Dendritic cell treated with granulocyte-macrophage colony-stimulating factor and Interleukin-4, amounts not matched to agents 40 ng/mL and 50 ng/mL, for 4 days (primary cell): ENCODE measurements at regions not wholly inside any gene's neighbourhood (a gene's known extent, or its start where the extent isn't known, plus 50 kb on each side); places are given as distances from the start of the nearest gene placed in this dataset.
A peak's percentile ranks its signal among the peaks of the same experiment; 100 is the strongest.

Source experiments
- H3K27ac Mint-ChIP-seq: one replicate; pipeline ENCODE4 v1.8.0; 2022; ENCODE audit warnings: mild to moderate bottlenecking, mixed read lengths
- H3K27me3 Mint-ChIP-seq: one replicate; pipeline ENCODE4 v1.8.0; 2022; ENCODE audit warnings: mild to moderate bottlenecking, mixed read lengths
- H3K36me3 Mint-ChIP-seq: one replicate; pipeline ENCODE4 v1.8.0; 2022; ENCODE audit warnings: low read depth, mixed read lengths
- H3K4me1 Mint-ChIP-seq: one replicate; pipeline ENCODE4 v1.8.0; 2022; ENCODE audit warnings: low read depth, mixed read lengths
- H3K4me3 Mint-ChIP-seq: one replicate; pipeline ENCODE4 v1.8.0; 2022; ENCODE audit warnings: mild to moderate bottlenecking, moderate library complexity, mixed read lengths
- H3K9me3 Mint-ChIP-seq: one replicate; pipeline ENCODE4 v1.8.0; 2022; ENCODE audit warnings: mixed read lengths
- intact Hi-C: fragments of 100-400 bp; cut with micrococcal nuclease; formaldehyde crosslinking; loops from one replicate; pipeline ENCODE4 v1.15.0; 2022

- H3K27ac Mint-ChIP-seq: no peak overlapping the region
- H3K36me3 Mint-ChIP-seq: no peaks in the 10 kb centered on the region
- H3K4me1 Mint-ChIP-seq: peaks cover 25% of the 10 kb centered on the region
- H3K27me3 Mint-ChIP-seq: no peaks in the 10 kb centered on the region
- H3K4me3 Mint-ChIP-seq: no peak overlapping the region
- intact Hi-C loops: no loop called here
- peaks cover 8% of the 10 kb centered on the region for H3K9me3 Mint-ChIP-seq
Measured at GRCh38 chr13:89970353-89970709, 1377.2 kb upstream of the MIR17HG start.

GRCh38 chr13:89977203-89977602, 1370.3 kb upstream of the MIR17HG start:
- intact Hi-C loops: no loop called here
- H3K9me3 Mint-ChIP-seq: no peaks in the 10 kb centered on the region
- no peak overlapping the region for H3K27ac Mint-ChIP-seq
- no peaks in the 10 kb centered on the region for H3K4me1 Mint-ChIP-seq
- no peaks in the 10 kb centered on the region for H3K27me3 Mint-ChIP-seq
- no peaks in the 10 kb centered on the region for H3K36me3 Mint-ChIP-seq
- no peak overlapping the region for H3K4me3 Mint-ChIP-seq

DNA sequence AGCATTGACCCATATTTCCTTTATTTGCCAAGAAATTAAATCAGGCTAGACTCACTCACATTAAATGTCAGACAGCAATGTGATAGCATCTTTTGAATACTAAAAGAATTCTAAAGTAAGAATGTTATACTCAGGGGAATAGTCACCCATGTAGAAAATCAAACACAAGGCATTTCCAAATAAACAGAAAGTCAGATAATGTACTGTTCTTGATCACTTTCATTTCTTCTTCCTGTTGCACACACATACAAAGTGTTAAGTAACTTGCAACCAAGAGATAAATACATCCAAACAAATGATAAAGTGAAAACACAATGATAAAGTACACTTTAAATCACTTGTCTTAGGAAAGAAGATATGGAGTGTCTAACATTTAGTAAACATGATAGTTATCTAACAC, 1366.6 kb upstream of the MIR17HG start:
- Mint-ChIP-seq H3K27me3 (no peaks in the 10 kb centered on the region), H3K4me3 (no peak overlapping the region), H3K9me3 (no peaks in the 10 kb centered on the region), H3K4me1 (peaks cover 15% of the 10 kb centered on the region), H3K36me3 (no peaks in the 10 kb centered on the region), H3K27ac (no peak overlapping the region)
- intact Hi-C loops: no loop called here

- peak overlapping the region; percentile 52 for H3K27ac Mint-ChIP-seq
- H3K4me3 Mint-ChIP-seq: peak overlapping the region; percentile 46
- H3K36me3 Mint-ChIP-seq: no peaks in the 10 kb centered on the region
- intact Hi-C loops: no loop called here
- H3K4me1 Mint-ChIP-seq: peaks cover 15% of the 10 kb centered on the region
- H3K9me3 Mint-ChIP-seq: no peaks in the 10 kb centered on the region
- no peaks in the 10 kb centered on the region for H3K27me3 Mint-ChIP-seq
Measured at GRCh38 chr13:89982407-89983095, 1364.9 kb upstream of the MIR17HG start.

DNA sequence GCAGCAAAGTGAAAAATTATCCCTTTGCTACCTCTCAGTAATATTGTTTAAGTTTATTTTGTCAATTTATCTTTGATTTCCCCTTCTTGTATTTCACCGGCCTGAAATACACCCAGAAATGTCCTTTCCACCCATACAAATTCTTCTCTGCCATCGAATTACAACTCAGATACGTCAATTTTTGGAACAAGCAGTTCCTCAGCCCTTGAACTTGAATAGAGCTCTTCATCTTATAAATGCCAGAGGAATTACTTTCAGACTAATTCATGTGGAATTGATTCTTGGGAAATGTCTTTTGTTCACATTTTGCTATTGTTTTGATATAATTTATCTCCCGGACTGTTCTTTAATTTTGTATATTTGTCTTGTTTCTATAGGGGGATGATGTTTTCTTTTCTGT, 1359.3 kb upstream of the MIR17HG start:
- no peaks in the 10 kb centered on the region for H3K36me3 Mint-ChIP-seq
- H3K4me3 Mint-ChIP-seq: no peak overlapping the region
- intact Hi-C loops: no loop called here
- no peaks in the 10 kb centered on the region for H3K9me3 Mint-ChIP-seq
- no peak overlapping the region for H3K27ac Mint-ChIP-seq
- peaks cover 6% of the 10 kb centered on the region for H3K4me1 Mint-ChIP-seq
- no peaks in the 10 kb centered on the region for H3K27me3 Mint-ChIP-seq

DNA sequence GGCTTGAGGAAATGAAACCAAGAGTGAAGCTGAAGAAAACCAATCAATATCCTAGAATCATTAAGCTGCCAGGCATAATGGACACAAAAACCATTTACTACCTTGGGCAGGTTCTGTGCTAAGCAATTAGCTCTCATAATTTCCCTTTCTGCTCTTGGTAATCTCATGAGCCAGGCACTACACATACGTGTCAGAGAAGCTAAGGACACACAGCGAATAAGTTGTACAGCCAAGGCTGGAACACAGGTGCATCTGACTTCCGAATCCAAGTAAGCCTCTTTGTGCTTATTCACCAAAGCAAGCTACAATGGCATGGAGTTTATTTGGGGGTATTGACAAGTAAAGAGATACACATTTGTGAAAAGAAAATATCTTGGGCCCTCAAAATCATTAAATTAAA, 1343.9 kb upstream of the MIR17HG start:
- Mint-ChIP-seq H3K4me3 (no peak overlapping the region), H3K27me3 (no peaks in the 10 kb centered on the region)
- intact Hi-C loops: no loop called here

GRCh38 chr13:90008707-90009149, 1338.8 kb upstream of the MIR17HG start:
- H3K4me1 Mint-ChIP-seq: peaks cover 18% of the 10 kb centered on the region
- H3K4me3 Mint-ChIP-seq: no peak overlapping the region
- no peak overlapping the region for H3K27ac Mint-ChIP-seq
- no peaks in the 10 kb centered on the region for H3K36me3 Mint-ChIP-seq
- no peaks in the 10 kb centered on the region for H3K9me3 Mint-ChIP-seq
- no peaks in the 10 kb centered on the region for H3K27me3 Mint-ChIP-seq
- intact Hi-C loops: no loop called here

More for the DNA sequence above, 1343.9 kb upstream of the MIR17HG start:
- Mint-ChIP-seq H3K36me3 (no peaks in the 10 kb centered on the region), H3K27ac (no peak overlapping the region), H3K4me1 (peaks cover 2% of the 10 kb centered on the region), H3K9me3 (peaks cover 23% of the 10 kb centered on the region)

DNA sequence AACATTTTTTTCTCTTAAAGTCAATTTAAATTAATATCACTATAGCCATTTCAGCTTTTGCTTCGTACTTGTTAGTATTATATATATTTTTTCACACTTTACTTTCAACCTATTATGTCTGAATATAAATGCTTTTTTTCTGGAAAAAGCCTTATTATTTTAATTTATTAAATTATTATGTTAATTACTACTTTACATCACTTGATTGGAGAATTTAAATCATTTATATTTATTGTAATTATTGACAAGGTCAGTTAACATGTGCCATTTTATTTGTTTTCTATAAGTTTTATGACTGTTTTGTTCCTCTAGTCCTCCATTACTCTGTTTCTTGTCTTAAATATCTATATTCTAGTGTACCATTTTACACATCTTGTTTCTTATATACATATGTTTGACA, 1333.4 kb upstream of the MIR17HG start:
- H3K27me3 Mint-ChIP-seq: no peaks in the 10 kb centered on the region
- H3K36me3 Mint-ChIP-seq: no peaks in the 10 kb centered on the region
- no peak overlapping the region for H3K27ac Mint-ChIP-seq
- intact Hi-C loops: no loop called here
- no peak overlapping the region for H3K4me3 Mint-ChIP-seq
- peaks cover 11% of the 10 kb centered on the region for H3K4me1 Mint-ChIP-seq
- no peaks in the 10 kb centered on the region for H3K9me3 Mint-ChIP-seq

DNA sequence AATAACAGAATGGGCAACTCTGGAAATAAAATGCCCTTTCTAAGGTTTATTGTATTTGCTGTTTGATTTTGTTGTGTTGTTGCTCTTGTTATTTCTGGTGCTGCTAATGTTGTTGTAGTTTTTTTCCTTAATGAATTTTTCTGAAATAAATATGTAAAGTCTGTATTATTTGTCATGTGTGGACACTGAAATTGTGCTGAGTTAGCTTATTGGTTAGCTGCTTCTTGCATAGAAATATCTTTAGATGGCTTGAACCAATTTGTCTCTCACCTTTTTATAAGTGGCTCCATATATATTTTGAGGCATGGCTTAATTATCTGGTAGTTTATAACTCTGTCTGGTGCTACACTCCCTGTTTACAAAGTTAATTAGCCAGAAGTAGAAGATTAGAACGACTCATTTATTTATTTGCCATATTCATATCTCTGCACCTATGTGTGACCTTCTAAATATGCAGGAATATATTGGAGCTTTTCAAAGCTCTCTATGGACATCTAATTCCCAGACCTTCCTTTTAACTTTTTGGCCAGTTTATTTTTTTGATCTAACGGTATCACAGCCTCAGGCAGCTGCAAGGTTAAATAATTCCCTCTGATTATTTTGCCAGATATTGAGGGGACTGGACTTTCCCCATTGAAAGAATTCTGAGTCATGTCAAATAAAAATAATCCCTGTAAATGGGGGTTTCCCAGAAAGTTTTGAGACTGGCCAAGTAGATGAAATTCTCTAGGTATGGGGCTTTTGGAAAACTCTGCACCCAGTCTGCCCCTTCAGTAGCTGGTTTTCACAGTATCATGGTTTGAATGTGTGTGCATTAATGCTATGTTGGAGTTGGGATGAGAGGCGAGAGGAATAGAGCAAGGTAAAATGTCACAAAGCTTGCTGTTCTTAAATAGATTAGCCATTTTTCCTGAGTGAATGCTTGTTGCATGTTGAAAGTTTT, 1331.7 kb upstream of the MIR17HG start:
- Mint-ChIP-seq H3K27ac (no peak overlapping the region), H3K27me3 (no peaks in the 10 kb centered on the region)

GRCh38 chr13:90016688-90017087, 1330.8 kb upstream of the MIR17HG start:
- Mint-ChIP-seq H3K36me3 (no peaks in the 10 kb centered on the region), H3K27me3 (no peaks in the 10 kb centered on the region), H3K9me3 (no peaks in the 10 kb centered on the region), H3K27ac (no peak overlapping the region), H3K4me1 (peaks cover 8% of the 10 kb centered on the region), H3K4me3 (no peak overlapping the region)
- intact Hi-C loops: no loop called here

More for the DNA sequence above, 1331.7 kb upstream of the MIR17HG start:
- intact Hi-C loops: no loop called here
- Mint-ChIP-seq H3K4me3 (no peak overlapping the region), H3K9me3 (no peaks in the 10 kb centered on the region), H3K36me3 (no peaks in the 10 kb centered on the region), H3K4me1 (peaks cover 8% of the 10 kb centered on the region)

DNA sequence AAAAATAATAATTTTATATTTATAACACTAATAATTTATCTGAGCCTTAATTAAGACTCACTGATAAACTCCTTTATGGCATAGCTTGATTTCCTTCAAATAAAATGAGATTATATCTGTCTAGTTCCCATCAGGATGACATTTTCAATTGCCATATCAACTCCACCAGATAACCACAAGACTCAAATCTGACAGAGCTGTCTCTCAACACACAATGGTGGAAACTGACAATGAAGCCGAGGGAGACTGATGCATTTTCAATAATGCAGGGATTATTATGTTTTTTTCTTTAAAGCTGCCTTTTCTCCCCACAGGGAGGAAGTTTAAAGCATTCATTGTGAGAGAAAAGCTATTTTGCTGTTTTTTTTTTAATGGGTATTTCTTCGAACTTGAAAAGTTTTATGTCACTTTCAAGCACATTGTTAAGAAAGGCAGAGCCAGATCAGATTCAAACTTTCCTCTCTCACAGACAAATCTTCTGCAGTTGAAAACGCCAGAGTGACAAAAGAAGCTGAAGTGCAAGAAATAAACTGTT, 1326.9 kb upstream of the MIR17HG start:
- H3K27me3 Mint-ChIP-seq: no peaks in the 10 kb centered on the region

DNA sequence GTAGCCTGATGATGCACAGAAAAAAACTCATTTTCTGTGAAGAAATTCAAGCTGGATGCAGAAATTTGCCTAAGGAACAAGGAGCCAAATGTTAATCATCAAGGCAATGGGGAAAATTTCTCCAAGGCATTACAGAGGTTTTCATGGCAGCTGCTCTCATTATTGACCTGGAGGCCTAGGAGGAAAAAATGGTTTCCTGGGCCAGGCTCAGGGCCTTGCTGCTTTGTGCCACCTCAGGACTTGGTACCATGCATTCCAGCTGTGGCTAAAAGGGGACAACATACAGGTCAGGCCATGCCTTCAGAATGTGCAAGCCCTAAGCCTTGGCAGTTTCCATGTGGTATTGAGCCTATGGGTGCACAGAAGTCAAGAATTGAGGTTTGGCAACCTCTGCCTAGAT, 1320.1 kb upstream of the MIR17HG start:
- no peaks in the 10 kb centered on the region for H3K27me3 Mint-ChIP-seq
- no peaks in the 10 kb centered on the region for H3K36me3 Mint-ChIP-seq
- H3K27ac Mint-ChIP-seq: no peak overlapping the region
- peaks cover 31% of the 10 kb centered on the region for H3K9me3 Mint-ChIP-seq
- intact Hi-C loops: no loop called here
- no peak overlapping the region for H3K4me3 Mint-ChIP-seq
- H3K4me1 Mint-ChIP-seq: no peaks in the 10 kb centered on the region

More for the DNA sequence above, 1326.9 kb upstream of the MIR17HG start:
- Mint-ChIP-seq H3K27ac (no peak overlapping the region), H3K9me3 (no peaks in the 10 kb centered on the region), H3K4me3 (no peak overlapping the region), H3K36me3 (no peaks in the 10 kb centered on the region), H3K4me1 (no peaks in the 10 kb centered on the region)
- intact Hi-C loops: no loop called here

DNA sequence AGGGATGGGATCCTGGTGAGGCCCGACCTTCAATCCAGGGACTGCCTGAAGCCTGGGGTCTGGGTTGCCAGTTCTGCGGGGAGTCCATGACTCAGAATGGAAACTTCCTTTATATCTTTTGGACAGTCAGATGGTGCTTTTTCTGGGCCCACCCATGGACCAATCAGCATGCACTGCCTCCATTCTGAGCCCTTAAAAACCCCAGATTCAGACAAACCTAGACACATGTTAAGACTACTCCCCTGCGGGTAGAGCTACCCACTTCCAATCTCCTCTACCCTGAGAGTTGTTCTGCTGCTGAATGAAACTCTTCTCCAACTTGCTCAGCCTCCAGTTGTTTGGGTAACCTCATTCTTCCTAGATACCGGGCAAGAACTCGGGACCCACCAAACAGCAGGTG, 1315.2 kb upstream of the MIR17HG start:
- intact Hi-C loops: no loop called here
- H3K36me3 Mint-ChIP-seq: no peaks in the 10 kb centered on the region
- H3K4me1 Mint-ChIP-seq: no peaks in the 10 kb centered on the region
- H3K27me3 Mint-ChIP-seq: no peaks in the 10 kb centered on the region
- H3K4me3 Mint-ChIP-seq: no peak overlapping the region
- H3K9me3 Mint-ChIP-seq: peaks cover 15% of the 10 kb centered on the region
- H3K27ac Mint-ChIP-seq: no peak overlapping the region

DNA sequence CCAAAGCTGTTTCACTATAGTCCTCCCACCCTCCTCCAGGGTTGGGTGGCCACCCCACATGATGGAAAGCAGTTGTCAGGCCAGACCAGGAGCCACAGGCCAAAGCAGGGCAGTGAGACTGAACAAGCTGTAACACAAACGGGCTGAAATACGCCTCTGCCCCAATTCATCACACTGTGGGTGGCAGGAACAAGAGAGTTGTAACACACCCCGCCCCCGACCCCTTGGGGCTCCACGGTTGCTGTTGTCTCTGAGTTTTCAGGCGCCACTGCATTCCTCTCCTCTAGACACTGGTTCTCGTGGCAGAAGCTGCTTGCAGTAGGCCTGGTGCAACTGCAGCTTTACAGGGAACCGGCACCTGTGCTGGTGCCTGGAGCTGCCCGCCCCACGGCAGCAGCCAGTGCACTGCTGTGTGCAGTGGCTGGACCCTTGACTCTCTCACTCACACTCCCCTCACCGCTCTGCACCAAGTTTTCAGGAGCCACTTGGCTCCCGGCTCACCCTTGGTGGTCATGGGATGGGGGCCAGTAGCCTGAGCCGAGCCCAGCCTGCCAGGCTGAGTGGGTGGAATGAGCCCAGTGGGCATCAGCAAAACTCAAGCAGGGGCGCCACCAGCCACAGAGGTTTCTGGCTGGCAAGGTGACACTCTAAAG, 1314.5 kb upstream of the MIR17HG start:
- Mint-ChIP-seq H3K4me3 (no peak overlapping the region), H3K36me3 (no peaks in the 10 kb centered on the region), H3K9me3 (peaks cover 14% of the 10 kb centered on the region), H3K4me1 (no peaks in the 10 kb centered on the region), H3K27me3 (no peaks in the 10 kb centered on the region), H3K27ac (no peak overlapping the region)
- intact Hi-C loops: no loop called here
